ENCODE measurements at regions not wholly inside any gene's neighbourhood (a gene's known extent, or its start where the extent isn't known, plus 50 kb on each side); places are given as distances from the start of the nearest gene placed in this dataset.

- Histone ChIP-seq H3K27ac (replicated peaks) (no peak overlapping the region), H3K27me3 (ENCODE audit: insufficient read depth, poor library complexity, severe bottlenecking) (no peaks in the 10 kb centered on the region), H3K4me3 (replicated peaks; ENCODE audit: insufficient read depth, low read length) (no peak overlapping the region)
- TF ChIP-seq POLR2AphosphoS5 (IDR thresholded peaks at IDR 0.05; ENCODE audit: low read depth) (no peak), CTCF (IDR thresholded peaks at IDR 0.05; ENCODE audit: insufficient read depth, low read length) (no peak), GABPA (IDR thresholded peaks at IDR 0.05; ENCODE audit: low read depth) (no peak), REST (IDR thresholded peaks at IDR 0.05; ENCODE audit: insufficient replicate concordance, low read depth) (no peak), SPI1 (IDR thresholded peaks at IDR 0.05; ENCODE audit: borderline replicate concordance, low read depth) (no peak)
- no peak for DNase-seq (ENCODE audit: low read depth in 1 of 2, low spot score in 1 of 2)
Measured at GRCh38 chr2:128690869-128691268, 372.2 kb upstream of the HS6ST1 start.

GRCh38 chr2:128691526-128691925 lies 372.9 kb upstream of the HS6ST1 start:
- TF ChIP-seq REST (IDR thresholded peaks at IDR 0.05; ENCODE audit: insufficient replicate concordance, low read depth) (no peak), SPI1 (IDR thresholded peaks at IDR 0.05; ENCODE audit: borderline replicate concordance, low read depth) (no peak), CTCF (IDR thresholded peaks at IDR 0.05; ENCODE audit: insufficient read depth, low read length) (no peak), POLR2AphosphoS5 (IDR thresholded peaks at IDR 0.05; ENCODE audit: low read depth) (no peak)
- Histone ChIP-seq H3K4me3 (replicated peaks; ENCODE audit: insufficient read depth, low read length) (no peak overlapping the region), H3K27me3 (ENCODE audit: insufficient read depth, poor library complexity, severe bottlenecking) (no peaks in the 10 kb centered on the region), H3K27ac (replicated peaks) (no peak overlapping the region)
- no peak for DNase-seq (ENCODE audit: low read depth in 1 of 2, low spot score in 1 of 2)

- TF ChIP-seq CTCF (IDR thresholded peaks at IDR 0.05; ENCODE audit: insufficient read depth, low read length) = no peak
- no peak for TF ChIP-seq GABPA (IDR thresholded peaks at IDR 0.05; ENCODE audit: low read depth)
- no peak for TF ChIP-seq REST (IDR thresholded peaks at IDR 0.05; ENCODE audit: insufficient replicate concordance, low read depth)
- TF ChIP-seq POLR2AphosphoS5 (IDR thresholded peaks at IDR 0.05; ENCODE audit: low read depth) = no peak
- TF ChIP-seq SPI1 (IDR thresholded peaks at IDR 0.05; ENCODE audit: borderline replicate concordance, low read depth) = no peak
- no peaks in the 10 kb centered on the region for H3K27me3 ChIP-seq (ENCODE audit: insufficient read depth, poor library complexity, severe bottlenecking)
- H3K27ac ChIP-seq (replicated peaks) = no peak overlapping the region
- no peak overlapping the region for H3K4me3 ChIP-seq (replicated peaks; ENCODE audit: insufficient read depth, low read length)
- no peak for DNase-seq (ENCODE audit: low read depth in 1 of 2, low spot score in 1 of 2)
Measured at GRCh38 chr2:128692895-128693742, 374.5 kb upstream of the HS6ST1 start.

Data from HL-60 (cell line).